Brain pericyte (primary cell): ENCODE measurements at regions not wholly inside any gene's neighbourhood (a gene's known extent, or its start where the extent isn't known, plus 50 kb on each side); places are given as distances from the start of the nearest gene placed in this dataset.
"Not testable (repeated sequence)": the region's sequence is repeated elsewhere in the genome, so short reads cannot be mapped to it uniquely, and the experiment has no call there.

ENCODE experiments used
- DNase-seq: peaks from one replicate; pipeline ENCODE4 v3.0.0-alpha.2; 2012; ENCODE audit warnings: low read depth, low spot score

DNA sequence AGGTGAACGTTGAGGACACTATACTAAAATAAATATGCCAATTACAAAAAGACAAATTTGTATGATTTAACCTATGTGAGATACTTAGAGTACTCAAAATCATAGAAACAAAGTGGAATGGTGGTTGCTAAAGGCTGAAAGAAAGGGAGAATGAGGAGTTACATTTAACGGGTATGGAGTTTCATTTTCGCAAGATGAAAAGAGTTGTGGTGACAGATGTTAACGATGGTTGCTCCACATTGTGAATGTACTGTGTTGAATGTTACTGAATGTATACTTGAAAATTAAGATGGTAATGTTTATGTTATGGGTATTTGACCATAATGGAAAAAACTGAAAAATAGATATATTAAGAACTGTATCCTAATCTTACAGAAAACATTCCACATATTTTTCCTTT, 51.3 kb upstream of the MOCS2 start:
- no peak for DNase-seq

DNA sequence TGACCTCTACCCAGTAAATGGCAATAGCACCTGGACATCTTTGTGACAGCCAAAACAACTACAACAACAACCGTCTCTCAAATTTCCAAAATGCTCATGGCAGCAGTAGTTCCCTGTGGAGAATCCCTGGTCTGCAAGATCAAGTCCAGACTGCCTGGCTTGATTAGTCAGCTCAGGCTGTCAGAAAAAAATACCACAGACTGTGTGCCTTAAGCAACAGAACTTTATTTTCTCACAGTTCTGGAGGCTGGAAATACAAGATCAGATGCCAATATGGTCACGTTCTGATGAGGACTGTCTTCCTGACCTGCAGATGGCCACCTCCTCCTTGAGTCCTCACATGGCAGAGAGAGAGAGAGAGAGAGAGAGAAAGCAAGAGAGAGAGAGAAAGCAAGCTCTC, 52.3 kb upstream of the MOCS2 start:
- DNase-seq, result no peak

DNA sequence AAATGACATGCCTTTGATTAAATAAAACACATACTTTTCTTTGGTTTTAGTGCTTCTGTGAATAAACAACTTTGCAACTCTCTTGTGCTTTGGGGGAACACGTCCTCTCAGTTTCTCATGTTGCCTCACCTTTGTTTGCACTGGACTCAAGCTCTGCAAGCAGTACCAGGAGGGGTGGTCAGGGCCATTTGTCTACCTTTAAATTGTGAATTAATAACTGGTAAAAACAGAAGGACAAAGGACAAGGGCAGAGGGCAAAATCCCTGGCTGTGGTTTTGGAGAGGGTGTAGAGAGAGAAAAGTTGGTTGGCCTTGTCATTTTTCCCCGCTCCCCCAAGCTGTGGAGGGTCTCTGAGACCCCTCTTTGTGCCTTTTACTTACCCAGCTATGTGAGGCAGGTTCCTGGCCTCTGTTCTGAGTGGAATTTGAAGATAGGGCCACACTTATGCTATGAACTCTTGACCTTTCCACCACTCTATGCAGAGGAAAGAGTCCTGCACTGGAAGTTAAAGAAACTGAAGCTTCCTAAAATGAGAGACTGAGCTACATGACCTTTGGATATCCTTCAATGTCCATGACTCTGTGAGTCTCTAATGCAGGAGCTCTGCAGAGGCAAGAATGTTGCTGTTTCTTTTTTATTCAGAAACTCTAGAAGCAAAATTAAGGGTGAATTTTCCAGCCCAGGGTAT, 55.1 kb upstream of the MOCS2 start:
- no peak for DNase-seq

DNA sequence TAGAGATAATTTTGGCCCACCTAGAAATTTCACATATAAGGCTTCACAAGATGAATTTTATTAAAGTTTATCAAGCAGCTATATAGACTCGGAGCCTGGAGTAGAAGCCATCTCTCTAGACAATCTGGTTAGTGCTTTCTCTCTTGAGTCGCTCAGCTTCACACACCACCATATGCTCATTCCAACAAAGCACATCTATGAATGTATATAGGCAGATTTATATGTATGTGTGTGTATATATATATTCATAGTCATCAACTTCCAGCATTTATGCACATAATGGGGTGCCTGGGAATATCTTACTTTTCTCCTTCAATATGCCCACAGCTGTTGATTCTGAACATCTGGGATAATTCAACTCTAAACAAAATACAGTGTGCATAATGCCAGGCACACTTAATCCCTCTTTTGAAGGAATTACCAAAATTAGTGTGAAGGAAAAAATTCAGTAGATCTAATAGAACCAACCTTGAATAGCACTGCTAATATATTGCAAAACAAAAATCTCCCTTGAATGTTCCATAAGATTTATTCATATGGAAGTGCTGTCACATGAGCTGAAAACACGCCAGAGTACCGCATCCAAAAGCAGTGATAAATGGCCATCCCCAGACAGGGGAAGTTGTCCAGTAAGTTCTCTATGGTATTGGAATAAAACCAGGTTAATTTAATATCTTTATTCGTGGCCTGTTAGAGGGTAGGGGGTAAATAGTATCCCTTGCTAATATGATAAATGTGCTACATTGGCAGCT, 56.0 kb upstream of the MOCS2 start:
- DNase-seq, result no peak

DNA sequence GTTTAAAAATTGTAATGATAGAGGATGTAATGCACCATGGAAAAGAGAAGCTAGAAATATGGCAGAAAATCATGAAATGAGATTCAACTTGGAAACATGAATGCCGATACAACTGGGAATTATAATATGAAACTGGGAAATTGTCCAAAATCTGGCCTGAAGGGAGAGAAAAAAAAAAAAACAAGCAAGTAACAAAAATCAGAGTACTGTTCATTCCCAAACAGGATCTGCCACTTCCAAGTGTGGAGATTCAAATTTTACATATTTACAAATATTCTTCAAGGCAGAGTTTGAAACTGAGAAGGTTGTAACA, 56.6 kb upstream of the MOCS2 start:
- no peak for DNase-seq

DNA sequence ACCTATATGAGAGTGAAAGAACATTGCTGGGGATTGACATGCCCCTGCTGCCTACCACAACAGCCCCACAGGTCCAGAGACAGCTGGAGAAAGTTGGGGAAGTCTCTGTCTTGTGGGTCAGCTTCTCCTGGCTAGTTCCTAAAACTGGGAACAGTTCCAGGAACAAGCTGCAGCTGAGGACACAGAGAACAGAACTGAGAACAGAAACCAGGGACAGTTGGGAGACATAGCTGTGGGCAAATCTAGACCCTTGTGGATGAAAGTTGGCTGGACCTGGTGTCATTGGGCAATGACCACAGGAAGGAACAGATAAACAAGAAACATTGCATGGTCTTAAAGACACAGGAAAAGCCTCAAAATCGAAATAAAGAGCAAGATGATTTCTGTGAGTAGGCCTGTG, 58.3 kb upstream of the MOCS2 start:
- no peak for DNase-seq

DNA sequence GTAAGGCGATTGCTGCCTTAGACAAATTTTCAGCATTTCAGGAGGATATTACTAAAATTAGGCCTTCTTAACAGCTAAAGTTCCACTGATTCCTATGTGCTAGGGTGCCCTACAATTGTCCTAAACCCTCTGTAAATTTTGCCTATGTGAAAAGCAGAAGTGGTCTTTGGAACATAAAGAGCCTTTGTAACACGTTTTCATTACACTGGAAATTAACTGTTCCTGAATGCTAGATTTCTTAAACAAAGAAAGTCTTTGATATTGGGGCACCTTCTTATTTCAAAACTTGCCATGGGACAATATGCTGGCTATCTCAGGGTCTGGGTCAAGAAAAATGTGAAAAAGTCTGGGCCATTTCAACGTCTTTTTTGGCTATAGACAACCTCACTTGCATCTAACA, 60.4 kb upstream of the MOCS2 start:
- no peak for DNase-seq

DNA sequence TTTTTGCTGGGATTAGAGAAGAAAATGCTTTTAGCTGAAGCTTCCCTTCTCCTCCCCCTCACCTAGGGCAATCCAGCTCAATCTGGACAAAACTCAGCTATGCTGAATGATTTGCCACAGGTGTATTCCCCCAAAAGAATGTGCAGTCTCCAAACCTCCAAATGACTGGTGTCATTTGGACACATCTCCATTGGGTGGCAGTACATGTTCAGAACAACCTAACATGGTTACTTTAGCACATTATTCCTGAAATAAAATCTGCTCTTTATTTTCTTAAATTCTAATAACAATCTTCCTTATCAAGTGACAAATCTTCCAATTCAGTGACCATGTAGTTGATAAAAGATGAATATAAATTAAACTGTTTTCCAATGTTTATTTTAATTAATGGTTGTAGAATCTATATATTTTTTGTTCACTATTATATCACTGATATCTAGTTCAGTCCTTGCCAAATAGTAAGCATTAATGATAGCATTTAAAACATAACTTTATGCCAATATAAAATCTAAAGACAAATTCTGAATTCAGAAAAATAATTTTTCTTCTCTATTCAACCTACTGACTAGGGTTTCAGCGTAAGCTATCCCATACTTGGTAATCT, 61.3 kb upstream of the MOCS2 start:
- DNase-seq, result no peak

DNA sequence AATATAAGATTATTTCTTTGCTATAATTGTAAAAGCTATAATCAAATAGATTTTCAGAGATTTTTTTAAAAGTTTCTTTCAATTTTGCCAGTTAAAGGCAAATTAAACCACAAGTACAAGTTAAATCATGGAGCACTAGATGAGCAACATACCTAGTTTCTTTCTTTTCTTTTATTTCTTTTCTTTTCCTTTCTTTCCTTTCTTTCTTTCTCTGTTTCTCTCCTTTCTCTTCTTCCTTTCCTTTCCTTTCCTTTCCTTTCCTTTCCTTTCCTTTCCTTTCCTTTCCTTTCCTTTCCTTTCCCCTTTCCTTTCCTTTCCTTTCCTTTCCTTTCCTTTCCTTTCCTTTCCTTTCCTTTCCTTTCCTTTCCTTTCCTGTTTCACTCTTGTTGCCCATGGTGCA, 62.5 kb upstream of the MOCS2 start:
- DNase-seq, result not testable (repeated sequence)

DNA sequence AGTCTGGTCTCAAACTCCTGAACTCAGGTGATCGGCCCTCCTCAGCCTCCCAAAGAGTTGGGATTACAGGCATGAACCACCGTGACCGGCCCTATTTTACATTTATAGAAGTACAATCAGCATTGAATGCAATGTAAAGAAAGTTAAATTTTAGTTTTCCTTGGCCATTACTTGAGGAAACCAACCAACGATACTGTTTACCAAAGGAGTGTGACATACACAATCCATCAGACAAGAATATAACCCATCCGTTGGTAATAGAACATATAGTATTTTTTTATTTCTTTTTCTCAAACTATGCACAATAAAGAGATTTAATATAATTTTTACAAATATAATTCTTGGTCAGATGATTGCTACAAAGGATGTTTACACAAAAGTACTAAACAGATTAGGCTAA, 63.1 kb upstream of the MOCS2 start:
- no peak for DNase-seq

DNA sequence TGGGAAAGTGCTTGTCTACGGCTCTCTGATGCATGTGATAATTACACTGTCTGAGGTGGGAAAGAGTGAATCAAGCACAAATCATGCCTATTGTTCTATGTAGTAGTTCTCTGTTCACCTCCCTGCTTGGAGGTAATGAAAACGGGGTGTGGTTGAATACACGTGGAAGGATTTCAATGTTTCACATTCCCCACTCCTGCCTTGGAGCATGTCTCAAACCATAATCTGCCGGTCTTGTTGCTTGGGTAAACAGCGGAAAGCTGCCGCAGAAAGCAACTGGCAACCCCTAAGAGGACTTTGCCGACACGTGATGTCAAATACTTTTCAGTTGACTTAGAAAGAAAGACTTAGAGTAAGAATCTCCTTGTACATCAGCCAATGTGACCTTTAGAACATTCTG, 63.5 kb upstream of the MOCS2 start:
- no peak for DNase-seq

DNA sequence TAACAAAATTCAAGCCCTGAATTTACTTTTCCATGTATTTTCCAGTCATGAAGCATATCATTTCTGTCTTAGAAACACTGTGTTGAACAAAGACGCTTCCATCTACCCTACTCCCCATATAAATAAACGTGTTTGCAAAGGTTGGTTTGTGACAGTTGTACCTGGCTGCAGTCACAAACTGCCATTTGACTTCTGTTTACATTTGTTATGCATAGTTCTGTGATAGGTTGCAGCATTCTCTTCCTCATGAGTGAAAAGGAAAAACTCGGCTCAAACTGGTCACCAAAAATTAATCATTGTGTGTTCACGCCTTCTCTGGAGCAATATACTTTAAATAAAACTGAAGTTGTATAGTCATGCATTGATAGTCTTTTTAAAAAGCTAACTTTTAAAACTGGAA, 69.3 kb upstream of the MOCS2 start:
- DNase-seq, result no peak

DNA sequence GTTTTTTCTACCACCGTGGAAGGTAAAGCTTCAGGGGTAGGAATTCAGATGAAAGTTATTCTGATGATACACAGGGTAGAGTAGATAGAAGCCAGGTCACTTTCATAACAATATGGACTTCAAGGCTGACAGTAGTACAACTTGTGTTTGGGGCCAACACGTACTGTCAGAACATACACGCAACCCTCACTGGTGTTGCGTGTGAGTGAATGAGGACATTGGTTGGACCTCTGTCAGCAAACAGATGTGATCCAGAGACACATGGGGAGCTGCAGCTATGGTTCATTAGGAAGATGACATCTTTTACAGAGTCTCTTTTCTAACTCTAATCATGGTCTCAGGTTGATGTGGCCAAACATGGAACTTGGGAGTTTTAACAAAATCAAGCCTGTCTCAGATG, 70.1 kb upstream of the MOCS2 start:
- no peak for DNase-seq

DNA sequence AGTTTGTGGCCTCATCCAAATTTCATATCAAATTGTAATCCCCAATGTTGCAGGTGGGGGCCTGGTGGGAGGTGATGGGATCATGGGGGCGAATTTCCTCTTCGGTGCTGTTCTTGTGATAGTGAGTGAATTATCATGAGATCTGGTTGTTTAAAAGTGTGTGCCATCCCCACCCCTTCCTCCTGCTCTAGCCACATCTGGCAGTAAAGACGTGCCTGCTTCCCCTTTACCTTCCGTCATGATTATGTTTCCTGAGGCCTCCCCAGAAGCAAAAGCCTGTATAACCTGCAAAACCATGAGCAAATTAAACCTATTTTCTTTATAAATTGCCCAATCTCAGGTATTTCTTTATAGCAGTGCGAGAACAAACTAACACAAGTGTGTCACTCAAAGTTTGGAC, 71.0 kb upstream of the MOCS2 start:
- DNase-seq, result no peak

DNA sequence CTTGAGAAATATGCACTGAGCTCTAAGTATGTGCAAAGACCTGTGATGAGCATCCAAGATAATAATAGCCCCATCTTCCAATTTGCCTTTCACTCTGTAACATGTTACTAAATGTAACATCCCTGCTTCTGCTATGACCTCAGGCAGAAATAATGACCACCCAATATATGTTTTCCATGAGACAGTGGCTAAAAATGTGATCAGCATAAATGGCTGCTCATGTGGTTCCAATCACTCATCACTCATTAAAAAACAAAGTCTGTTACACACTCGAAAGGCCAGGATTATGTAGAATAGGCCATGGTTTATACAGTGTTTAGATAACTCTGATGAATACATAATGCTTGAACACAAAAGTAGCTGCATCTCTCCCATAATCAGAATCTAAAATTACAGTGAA, 71.4 kb upstream of the MOCS2 start:
- no peak for DNase-seq

DNA sequence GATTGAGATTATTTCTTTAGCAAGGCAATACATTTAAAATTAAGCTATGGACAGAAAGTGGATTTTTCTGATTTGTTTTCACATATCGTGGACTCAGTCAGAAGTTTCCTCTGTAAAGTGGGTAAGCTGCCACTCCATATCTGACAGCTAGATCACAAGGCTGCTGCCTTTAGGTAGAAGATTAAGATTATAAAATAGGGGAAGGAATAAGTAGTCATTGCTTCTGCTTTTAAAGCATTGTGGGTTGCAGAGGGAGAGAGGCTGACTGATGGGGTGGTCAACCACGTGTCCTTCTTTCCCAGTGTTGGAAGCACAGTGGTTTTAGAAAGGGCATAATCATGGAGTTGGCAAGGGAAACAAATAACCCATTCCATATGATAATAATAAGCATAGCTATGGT, 74.3 kb upstream of the MOCS2 start:
- no peak for DNase-seq

DNA sequence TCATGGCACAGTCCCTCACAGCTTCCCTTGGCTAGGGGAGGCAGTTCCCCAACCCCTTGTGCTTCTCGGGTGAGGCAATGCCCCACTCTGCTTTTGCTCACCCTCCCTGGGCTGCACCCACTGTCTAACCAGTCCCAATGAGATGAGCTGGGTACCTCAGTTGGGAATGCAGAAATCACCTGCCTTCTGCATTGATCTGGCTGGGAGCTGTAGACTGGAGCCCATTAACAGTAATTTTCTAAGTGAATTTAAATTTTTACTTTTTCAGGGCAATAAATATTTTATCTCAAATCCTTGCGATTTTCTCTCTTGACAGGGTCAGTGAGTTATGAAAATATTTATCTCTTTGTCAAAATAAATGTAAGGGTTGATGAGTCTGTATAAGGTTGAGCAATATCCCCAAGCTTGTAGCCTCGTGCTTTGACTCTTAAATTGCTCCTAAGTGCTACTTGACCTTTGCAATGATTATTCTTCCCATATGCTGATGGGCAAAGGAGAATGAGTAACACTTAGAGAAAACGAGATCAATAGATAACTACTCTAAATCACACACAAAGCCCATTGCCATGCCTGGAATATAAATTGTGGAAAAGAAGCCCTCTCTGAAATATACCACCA, 82.1 kb upstream of the MOCS2 start:
- no peak for DNase-seq

DNA sequence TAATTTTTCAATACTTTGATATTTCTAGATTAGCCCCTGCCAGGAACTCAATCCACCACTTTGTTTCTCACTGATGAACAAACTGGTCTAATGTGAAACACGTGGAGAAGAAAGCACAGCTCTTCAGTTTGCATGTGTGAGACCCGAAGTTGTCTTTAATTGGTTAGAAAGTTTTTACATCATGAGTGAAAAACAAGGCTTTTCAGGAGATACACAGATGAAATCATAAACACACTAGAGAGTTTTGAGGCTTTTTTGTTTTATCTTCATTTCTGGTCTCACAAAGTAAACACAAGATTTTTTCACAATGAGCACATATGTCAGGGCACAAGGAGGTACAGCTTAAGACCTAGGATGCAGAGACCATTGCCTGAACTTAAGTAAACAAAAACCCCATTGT, 84.5 kb upstream of the MOCS2 start:
- no peak for DNase-seq

DNA sequence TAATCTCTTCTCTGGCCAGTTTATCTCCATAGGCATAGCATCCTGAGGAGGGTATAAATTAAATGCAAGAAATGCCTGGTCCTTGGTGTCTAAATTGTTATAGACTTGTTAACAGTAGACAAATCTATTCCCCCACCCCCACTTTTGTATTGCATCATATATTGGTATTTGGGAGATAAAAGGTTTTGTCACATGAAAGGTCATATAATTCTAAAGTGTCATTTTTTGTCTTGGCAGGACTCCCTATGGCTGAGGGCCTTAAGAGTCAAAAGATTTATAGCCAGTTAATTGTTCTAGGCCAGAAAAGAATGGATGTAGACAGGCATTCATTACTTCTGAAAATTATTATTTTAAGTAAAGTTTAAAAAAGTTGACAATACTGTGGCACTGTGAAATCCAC, 90.3 kb upstream of the MOCS2 start:
- no peak for DNase-seq

DNA sequence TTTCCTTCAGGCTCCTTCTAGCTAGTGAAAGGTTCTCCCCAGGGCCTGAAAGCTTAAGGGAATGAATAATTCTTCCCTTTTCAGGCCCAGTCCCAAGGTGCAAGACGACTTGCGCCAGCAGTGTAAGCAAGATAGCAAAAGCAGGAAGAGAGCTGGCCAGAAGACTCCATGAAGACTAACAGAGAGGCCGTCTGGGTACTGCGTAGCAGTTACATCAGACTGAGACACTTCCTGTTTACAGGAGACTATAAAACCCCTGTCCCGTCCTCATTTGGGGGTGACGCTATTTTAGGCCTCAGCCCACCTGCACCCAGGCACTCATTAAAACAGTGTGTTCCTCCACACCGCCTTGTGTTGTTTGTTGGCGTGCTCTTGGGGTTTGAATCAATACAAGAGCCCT, 90.7 kb upstream of the MOCS2 start:
- DNase-seq, result no peak

DNA sequence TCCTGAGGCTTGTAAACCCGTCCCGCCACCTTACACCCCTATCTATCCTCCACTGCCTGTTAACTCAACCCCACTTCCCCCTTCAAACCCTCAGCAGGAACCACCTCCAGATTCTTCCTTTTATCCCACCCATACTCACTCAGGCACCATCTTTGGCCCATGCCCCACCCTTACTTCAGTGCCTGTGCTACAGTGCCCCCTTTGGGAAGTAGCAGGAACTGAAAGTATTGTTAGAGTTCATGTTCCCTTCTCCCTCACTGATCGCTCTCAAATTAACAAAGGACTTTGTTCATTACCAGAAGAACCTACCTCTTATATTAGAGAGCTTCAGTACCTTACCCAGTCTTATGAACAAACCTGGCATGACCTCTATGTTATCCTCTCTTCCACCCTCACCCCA, 92.2 kb upstream of the MOCS2 start:
- DNase-seq, result no peak

DNA sequence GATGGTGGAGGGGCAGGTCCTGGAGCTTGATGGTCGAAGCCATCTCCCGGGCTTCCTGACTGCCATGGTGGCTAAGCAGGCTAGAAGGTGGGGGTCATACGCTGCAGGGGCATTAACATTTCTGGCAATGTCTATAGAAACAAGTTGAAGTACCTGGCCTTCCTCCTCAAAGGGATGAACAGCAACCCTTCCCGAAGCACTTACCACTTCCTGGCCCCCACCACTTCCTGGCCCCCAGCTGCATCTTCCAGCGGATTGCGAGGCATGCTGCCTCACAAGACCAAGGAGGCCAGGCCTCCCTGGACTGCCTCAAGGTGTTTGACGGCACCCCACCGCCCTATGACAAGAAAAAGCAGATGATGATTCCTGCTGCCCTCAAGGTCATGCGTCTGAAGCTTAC, 97.0 kb upstream of the MOCS2 start:
- no peak for DNase-seq

DNA sequence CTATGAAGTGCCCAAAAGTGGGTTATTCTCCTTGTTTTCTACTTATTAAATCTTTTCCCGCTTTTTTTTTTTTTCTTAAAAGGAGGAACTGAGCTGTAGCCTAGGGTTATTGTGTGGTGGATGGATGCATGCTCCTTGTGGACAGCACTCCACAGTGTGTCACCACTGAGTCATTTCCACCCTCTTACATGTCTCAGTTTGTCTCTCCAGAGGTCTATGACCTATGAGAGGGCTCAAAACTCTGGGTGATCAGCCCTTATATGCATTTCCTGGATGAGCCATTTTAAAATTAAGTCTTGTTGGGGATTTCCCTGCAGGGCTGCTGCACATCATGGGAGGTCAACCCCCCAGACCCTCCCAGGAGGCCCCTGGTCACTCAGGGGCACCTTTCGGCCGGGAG, 102.2 kb upstream of the MOCS2 start:
- DNase-seq, result no peak
